ENCODE measurements at regions not wholly inside any gene's neighbourhood (a gene's known extent, or its start where the extent isn't known, plus 50 kb on each side); places are given as distances from the start of the nearest gene placed in this dataset.

DNA sequence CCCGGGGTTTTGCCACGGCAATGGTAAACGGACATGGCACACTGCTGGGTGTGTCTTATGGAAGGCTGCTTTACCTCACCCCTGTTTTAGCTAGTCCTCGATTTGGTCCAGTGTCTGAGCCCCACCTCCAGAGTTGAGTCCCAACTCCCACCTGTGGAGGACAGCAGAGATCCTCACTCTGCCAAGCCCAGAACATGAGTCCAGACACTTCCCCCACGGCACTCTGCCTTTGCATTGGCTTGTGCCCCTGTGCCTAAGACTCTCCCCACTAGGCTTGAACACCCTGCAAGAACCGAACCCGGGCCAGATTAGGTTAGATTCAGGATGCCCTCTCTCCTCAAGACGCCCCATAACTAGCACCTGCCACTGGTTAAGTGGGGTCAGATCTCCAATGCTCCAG is 59.8 kb upstream of the C14orf180 start:
- TF ChIP-seq EP300 (IDR thresholded peaks at IDR 0.05; ENCODE audit: low read length), result no peak
- TF ChIP-seq, protein P1, sequence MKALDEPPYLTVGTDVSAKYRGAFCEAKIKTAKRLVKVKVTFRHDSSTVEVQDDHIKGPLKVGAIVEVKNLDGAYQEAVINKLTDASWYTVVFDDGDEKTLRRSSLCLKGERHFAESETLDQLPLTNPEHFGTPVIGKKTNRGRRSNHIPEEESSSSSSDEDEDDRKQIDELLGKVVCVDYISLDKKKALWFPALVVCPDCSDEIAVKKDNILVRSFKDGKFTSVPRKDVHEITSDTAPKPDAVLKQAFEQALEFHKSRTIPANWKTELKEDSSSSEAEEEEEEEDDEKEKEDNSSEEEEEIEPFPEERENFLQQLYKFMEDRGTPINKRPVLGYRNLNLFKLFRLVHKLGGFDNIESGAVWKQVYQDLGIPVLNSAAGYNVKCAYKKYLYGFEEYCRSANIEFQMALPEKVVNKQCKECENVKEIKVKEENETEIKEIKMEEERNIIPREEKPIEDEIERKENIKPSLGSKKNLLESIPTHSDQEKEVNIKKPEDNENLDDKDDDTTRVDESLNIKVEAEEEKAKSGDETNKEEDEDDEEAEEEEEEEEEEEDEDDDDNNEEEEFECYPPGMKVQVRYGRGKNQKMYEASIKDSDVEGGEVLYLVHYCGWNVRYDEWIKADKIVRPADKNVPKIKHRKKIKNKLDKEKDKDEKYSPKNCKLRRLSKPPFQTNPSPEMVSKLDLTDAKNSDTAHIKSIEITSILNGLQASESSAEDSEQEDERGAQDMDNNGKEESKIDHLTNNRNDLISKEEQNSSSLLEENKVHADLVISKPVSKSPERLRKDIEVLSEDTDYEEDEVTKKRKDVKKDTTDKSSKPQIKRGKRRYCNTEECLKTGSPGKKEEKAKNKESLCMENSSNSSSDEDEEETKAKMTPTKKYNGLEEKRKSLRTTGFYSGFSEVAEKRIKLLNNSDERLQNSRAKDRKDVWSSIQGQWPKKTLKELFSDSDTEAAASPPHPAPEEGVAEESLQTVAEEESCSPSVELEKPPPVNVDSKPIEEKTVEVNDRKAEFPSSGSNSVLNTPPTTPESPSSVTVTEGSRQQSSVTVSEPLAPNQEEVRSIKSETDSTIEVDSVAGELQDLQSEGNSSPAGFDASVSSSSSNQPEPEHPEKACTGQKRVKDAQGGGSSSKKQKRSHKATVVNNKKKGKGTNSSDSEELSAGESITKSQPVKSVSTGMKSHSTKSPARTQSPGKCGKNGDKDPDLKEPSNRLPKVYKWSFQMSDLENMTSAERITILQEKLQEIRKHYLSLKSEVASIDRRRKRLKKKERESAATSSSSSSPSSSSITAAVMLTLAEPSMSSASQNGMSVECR (CRISPR knock-in tag; IDR thresholded peaks at IDR 0.05), result no peak
- TF ChIP-seq ETS2 (tag; IDR thresholded peaks at IDR 0.05; ENCODE audit: borderline replicate concordance, poor library complexity, severe bottlenecking), result no peak
- TF ChIP-seq CTCF (IDR thresholded peaks at IDR 0.05 in 2 of 3, conservative IDR thresholded peaks at IDR 0.05 in 1 of 3; ENCODE audit: insufficient read depth in 2 of 3, low read depth in 1 of 3, low read length in 3 of 3), result no peak
- TF ChIP-seq SIN3A (IDR thresholded peaks at IDR 0.05; ENCODE audit: borderline replicate concordance in 2 of 2, control insufficient read depth in 1 of 2, low read depth in 2 of 2, low read length in 2 of 2), result no peak
- no peak for TF ChIP-seq ZNF124 (CRISPR knock-in tag; IDR thresholded peaks at IDR 0.05)
- TF ChIP-seq L3MBTL2 (IDR thresholded peaks at IDR 0.05), result no peak
- no peak for TF ChIP-seq EZH2 (IDR thresholded peaks at IDR 0.05; ENCODE audit: borderline replicate concordance, low read depth, low read length)
- TF ChIP-seq SAP30 (IDR thresholded peaks at IDR 0.05; ENCODE audit: borderline replicate concordance, insufficient read depth, low read depth, low read length, poor library complexity, severe bottlenecking), result no peak

Data from K562 (cell line).